GM21529 (cell line): ENCODE measurements at regions not wholly inside any gene's neighbourhood (a gene's known extent, or its start where the extent isn't known, plus 50 kb on each side); places are given as distances from the start of the nearest gene placed in this dataset.

Experiments used
- ATAC-seq: cut with Tn5 transposase; IDR thresholded peaks from one replicate; pipeline ENCODE4 v1.9.1; 2021; ENCODE audit not compliant: unreplicated experiment

DNA sequence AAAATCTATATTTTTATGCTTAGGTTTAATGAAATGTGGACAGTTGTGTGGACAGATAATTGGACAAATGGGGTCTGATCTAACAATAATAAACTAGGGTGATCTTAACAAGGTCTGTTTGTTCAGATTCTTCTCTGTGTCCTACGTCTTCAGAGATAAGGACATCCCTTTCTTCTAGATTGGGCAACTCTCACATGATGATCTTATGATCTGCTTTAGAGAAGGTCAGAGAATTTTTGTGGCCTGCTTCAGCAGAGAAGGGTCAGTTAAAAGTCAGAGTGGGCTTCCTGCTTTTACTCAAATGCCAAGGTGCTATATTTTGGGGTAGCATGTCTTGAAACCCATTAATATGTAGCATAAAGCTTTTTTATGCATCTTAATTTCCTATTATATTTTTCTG lies 63.8 kb upstream of the RGMB start:
- ATAC-seq = no peak

DNA sequence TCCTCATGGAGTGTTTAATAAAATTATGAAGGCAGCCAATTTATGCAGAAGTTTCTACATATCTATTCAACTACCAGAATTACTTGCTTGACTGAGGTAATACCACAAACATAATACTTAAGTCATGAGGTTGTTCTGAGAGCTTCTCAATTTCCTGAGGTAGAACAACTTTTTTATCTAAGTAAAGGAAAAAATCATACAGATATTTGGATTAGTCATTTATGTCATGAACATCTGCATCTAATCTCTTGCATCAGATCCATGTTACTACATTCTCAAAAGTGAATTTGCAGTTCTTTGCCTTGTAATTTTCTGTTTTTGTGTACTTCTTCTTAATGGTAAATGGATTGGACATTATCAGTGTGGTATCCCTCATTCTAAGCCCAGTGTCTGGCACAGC lies 60.4 kb upstream of the RGMB start:
- ATAC-seq = no peak

DNA sequence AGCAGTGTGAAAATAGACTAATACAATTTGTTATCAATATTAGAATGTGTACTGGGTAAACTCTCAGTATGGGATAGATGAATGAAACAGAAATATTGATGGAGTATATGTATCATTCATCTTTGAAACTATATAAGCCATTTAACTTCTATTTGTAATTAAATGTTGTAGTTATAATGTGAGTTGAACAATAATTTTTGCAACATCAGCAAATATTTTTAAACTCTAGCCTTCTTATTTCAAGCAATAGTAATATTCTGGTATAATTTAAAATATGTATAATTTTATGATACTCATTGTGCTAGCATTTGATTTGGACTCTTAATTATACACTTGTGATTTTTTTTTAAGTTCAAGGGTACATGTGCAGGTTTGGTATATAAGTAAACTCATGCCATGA lies 59.6 kb upstream of the RGMB start:
- no peak for ATAC-seq

DNA sequence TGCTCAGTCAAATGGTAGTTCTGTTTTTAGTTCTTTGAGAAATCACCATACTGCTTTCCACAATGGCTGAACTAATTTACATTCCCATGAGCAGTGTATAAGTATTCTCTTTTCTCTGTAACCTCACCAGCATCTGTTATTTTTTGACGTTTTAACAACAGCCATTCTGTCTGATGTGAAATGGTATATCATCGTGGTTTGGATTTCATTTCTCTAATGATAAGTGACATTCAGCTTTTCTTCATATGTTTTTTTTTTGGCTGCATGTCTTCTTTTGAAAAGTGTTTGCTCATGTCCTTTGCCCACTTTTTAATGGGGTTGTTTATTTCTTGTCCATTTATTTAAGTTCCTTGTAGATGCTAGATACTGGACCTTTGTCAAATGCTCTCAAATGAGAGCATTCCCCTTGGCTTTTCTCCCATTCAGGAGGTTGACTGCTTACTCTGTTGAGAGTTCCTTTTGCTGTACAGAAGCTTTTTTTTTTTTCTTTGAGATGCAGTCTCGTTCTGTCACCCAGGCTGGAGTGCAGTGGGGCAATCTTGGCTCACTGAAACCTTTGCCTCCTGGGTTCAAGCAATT lies 58.7 kb upstream of the RGMB start:
- no peak for ATAC-seq

DNA sequence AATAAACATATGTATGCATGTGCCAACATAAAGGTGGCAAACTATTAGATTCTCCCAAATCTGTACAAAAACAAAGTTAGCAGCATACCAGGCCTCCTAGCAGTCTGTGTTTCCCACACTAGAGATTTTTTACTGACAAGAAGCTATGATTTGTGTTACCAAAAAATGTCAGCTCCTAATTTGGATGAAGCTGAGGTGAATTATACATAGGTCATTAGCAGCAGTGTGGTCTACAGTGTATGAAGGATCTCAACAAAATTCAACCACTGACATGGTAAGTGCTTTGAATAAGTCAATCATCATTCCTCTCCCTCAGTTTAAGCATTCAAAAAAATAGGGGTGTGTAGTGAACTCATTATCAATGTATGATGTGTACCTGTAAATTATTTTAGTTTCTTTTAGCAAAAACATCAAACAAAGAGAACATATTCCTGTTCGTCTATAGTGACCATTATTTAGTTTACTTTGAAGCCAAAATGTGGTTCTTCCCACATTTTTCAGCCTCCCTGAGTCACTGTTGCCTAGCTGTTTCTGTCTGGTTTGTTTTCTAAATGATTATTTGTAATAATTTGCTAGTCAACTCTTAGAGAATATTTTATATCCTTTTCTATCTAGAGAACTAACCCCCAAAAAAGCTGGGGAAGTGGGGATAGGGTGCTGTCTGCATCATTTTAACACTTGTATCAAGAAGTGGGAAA lies 52.1 kb upstream of the RGMB start:
- ATAC-seq = no peak

DNA sequence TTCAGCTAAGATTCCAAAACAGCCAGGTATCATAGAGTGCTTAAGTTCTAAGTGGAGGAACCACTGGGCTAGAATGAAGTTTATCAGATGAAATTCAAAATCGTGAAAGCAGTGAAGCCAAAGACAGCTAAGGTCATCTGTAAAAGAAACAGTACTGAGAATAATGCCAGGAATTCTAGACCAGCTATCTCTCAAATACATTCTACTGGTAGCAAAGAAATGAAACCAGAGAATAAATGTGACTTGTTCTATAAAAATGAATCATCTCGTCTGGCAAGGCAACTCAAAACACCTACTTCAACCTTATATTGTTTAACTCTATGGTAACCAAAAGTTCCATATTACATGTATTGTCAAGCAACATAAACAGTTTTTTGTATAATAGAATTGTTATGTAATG lies 51.3 kb upstream of the RGMB start:
- ATAC-seq = no peak

DNA sequence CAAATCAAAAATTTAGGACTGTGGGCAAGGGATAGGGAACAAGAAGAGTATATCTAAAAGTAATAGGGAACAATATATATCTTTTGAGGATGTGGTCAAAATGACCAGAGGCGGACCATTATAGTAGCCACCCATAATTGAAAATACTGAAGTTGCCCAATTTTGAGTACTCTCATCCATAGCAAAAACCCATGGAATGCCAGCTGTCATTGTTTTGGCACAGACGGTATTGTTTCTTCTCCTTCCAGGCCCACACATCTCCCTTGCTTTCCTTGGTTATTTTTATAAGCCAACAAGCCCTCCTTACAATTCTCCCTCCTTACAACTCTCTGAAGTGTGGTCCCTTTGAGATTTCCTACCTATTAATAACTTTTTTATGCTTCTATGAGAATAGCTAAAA lies 50.4 kb upstream of the RGMB start:
- ATAC-seq = no peak
